PC-3 (cell line): ENCODE measurements at regions not wholly inside any gene's neighbourhood (a gene's known extent, or its start where the extent isn't known, plus 50 kb on each side); places are given as distances from the start of the nearest gene placed in this dataset.

Experiments used
- CTCF ChIP-seq: fragments of 300-600 bp; sonication (generic); conservative IDR thresholded peaks from 2 replicates; pipeline ENCODE4 v1.5.1; 2017; ENCODE audit warnings: antibody characterized with exemption, low read depth, mild to moderate bottlenecking, low read length
- EZH2 ChIP-seq: fragments of 300-600 bp; sonication (generic); IDR thresholded peaks from one replicate; pipeline ENCODE4 v1.6.1; 2017; ENCODE audit warnings: antibody characterized with exemption, mild to moderate bottlenecking, low read length; ENCODE audit not compliant: unreplicated experiment
- EZH2phosphoT487 ChIP-seq: fragments of 300-600 bp; sonication (generic); IDR thresholded peaks from 2 replicates; pipeline ENCODE4 v1.6.1; 2018; ENCODE audit warnings: mild to moderate bottlenecking, antibody characterized with exemption, low read length, borderline replicate concordance

- no peak for TF ChIP-seq CTCF
- TF ChIP-seq EZH2: no peak
- no peak for TF ChIP-seq EZH2phosphoT487
Measured at GRCh38 chr18:55657572-55658331, 69.8 kb upstream of the TCF4 start.
